ENCODE measurements at regions not wholly inside any gene's neighbourhood (a gene's known extent, or its start where the extent isn't known, plus 50 kb on each side); places are given as distances from the start of the nearest gene placed in this dataset.
"Not testable (repeated sequence)": the region's sequence is repeated elsewhere in the genome, so short reads cannot be mapped to it uniquely, and the experiment has no call there.

DNA sequence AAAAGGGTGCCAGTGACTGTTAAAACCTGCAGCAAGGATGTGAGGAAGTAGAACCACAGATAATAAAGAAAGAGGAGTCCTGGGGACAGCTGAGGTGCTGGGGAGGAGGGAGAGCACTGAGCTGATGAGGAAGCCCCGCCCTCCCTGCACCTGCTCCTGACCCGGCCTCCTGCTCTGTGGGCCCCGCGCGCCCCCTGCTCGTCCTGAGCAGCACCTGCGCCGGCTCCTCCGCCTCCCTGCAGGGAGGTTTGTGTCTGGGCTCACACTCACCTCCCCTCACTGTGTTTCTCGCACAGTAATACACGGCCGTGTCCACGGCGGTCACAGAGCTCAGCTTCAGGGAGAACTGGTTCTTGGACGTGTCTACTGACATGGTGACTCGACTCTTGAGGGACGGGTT, 797.6 kb downstream of the TMEM121 start:
- H3K4me3 Mint-ChIP-seq (ENCODE audit: low read depth); H3K4me1 Mint-ChIP-seq (ENCODE audit: low read depth); H3K9me3 Mint-ChIP-seq; H3K27ac Mint-ChIP-seq; DNase-seq (ENCODE audit: low spot score); intact Hi-C loops (cut with micrococcal nuclease); H3K36me3 Mint-ChIP-seq (ENCODE audit: low read depth): not testable (repeated sequence)
- peaks cover 26% of the 10 kb centered on the region for H3K27me3 Mint-ChIP-seq (ENCODE audit: low read depth)

DNA sequence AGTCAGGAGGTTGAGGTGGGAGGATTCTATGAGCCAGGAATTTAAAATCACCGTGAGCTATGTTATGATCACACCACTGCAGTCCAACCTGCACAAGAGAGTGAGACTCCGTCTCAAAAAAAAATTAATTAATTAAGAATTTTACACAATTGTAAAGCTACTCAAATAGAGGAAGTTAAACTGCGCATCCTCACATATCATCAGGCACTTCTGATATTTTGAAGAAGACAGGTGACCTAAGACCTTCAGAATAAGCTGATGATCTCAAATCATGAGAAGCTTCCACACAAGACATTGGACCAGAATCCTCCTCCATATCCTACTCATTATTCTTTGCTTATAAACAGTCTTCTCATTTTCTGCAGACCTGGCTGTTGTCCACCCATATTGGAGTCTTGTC, 800.9 kb downstream of the TMEM121 start:
- Mint-ChIP-seq H3K27ac (no peak overlapping the region), H3K4me1 (ENCODE audit: low read depth) (no peaks in the 10 kb centered on the region), H3K36me3 (ENCODE audit: low read depth) (no peaks in the 10 kb centered on the region), H3K4me3 (ENCODE audit: low read depth) (no peak overlapping the region), H3K27me3 (ENCODE audit: low read depth) (peaks cover 40% of the 10 kb centered on the region), H3K9me3 (no peaks in the 10 kb centered on the region)
- no peak for DNase-seq (ENCODE audit: low spot score)
- intact Hi-C loops (cut with micrococcal nuclease) = no loop called here

DNA sequence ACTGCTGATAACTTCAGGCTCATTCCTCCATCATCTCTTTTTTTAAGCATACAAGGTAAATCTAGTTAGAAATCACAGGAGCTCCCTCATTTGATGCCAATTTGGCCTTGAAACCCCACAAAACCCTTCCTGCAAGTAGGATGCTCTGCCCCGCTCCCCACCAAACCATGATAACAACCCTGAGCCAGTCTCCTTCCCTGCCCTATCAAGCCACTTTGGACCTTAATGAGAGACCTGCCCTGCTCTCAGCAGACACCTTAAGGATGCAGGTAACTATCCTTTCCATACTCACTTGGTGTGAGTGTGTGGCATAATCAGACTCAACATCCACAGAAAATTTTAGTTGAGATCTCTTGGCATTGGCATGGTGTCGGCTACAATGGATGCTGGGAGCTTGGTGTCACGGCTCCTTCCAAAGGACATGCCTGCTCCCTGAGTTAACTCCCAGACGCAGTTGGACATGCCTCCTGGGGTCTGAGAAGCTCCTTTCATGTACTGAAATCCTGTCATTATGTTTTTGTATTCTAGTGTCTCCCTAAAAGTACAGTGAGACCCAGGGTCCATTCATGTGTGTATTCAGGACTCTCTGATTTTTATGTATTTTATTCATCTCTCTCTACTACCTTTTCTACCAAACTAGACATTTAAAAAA, 801.4 kb downstream of the TMEM121 start:
- intact Hi-C loops (cut with micrococcal nuclease); H3K4me3 Mint-ChIP-seq (ENCODE audit: low read depth); H3K36me3 Mint-ChIP-seq (ENCODE audit: low read depth); H3K4me1 Mint-ChIP-seq (ENCODE audit: low read depth); H3K27ac Mint-ChIP-seq; H3K9me3 Mint-ChIP-seq; DNase-seq (ENCODE audit: low spot score): not testable (repeated sequence)
- H3K27me3 Mint-ChIP-seq (ENCODE audit: low read depth) = peaks cover 39% of the 10 kb centered on the region

DNA sequence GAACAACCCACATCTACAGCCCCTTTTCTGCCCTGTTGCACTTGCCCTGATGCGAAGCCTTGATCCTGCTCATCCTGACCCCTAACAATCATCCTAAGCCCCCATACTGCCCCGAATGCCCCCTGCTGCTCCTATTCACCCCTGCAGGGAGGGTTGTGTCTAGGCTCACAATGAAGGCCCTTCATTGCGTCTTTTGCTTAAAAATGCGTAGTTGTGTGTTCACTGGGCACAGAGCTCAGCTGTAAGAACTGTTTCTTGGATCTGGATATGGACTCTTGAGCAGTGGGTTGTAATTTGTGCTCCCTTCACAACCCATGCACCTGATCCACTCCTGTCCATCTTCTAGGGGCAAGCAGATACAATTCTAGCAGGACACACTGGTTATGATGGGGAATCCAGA, 802.9 kb downstream of the TMEM121 start:
- H3K27ac Mint-ChIP-seq; H3K4me1 Mint-ChIP-seq (ENCODE audit: low read depth); DNase-seq (ENCODE audit: low spot score); H3K36me3 Mint-ChIP-seq (ENCODE audit: low read depth); H3K9me3 Mint-ChIP-seq; H3K4me3 Mint-ChIP-seq (ENCODE audit: low read depth); intact Hi-C loops (cut with micrococcal nuclease): not testable (repeated sequence)
- H3K27me3 Mint-ChIP-seq (ENCODE audit: low read depth) = peaks cover 46% of the 10 kb centered on the region

DNA sequence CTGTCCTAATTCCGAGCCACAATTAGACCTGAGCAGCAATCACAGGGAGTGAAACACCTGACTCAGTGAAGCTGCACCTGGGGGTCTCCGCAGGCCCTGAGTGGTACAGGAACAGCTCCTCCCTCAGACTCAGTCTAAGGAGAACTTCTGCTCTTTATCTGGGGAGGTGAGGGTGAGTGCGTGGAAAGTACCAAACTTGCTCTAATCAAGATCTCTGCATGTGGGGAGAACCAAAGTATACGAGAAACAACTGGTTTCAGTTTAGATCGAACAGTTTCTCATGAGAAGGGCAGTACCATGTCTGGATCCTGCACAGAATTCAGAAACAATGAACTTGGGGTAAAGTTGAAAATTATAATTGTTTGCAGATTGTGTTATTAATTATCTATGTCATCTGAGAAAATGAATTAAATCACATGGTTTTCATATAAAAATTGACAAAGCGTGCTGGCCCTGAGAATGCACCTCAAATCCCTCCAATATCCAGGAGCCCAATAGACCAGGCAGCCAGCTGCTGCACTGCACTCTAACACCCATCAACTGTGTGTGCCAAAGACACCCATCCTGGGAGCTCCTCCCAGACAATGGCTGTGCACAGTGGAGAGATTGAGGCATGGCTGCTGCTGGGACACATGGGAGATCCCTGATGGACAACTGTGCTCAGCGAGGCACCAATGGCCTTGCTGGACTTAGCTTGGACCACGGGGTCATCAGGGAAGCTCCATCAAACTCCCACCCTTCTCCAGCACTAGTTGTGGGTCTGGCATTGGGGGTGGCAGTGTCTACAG, 803.8 kb downstream of the TMEM121 start:
- peaks cover 46% of the 10 kb centered on the region for H3K27me3 Mint-ChIP-seq (ENCODE audit: low read depth)
- H3K4me1 Mint-ChIP-seq (ENCODE audit: low read depth); intact Hi-C loops (cut with micrococcal nuclease); H3K27ac Mint-ChIP-seq; DNase-seq (ENCODE audit: low spot score); H3K9me3 Mint-ChIP-seq; H3K36me3 Mint-ChIP-seq (ENCODE audit: low read depth); H3K4me3 Mint-ChIP-seq (ENCODE audit: low read depth): not testable (repeated sequence)

DNA sequence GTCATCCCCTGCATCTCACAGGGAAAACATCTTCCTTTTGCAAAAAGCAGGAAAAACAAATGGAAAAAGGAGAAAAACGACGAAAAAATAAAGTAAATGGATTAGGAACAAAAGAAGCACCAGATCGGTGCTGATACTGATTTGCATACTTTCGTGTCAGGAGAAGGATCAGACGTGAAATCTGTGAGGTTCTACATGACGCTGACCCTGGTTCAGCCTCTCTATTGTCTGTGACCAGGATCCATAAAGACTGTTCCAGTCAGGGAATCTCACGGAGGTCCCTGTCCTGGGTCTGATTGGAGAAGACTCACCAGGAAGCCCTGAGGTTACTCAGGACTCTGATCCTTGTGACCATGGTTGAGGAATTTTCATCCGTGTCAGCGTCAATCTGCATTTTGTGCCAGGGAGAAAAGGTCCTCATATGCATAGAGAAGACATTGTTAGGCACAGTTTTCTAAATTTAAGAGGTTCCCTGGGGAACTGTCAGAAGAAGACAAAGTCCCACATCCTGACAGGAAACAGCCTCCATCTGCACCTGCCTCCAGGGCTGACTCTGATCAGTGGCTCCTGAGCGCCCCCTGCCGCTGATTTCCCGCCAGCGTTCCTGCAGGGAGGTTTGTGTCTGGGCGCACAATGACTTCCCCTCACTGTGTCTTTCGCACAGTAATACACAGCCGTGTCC, 808.2 kb downstream of the TMEM121 start:
- intact Hi-C loops (cut with micrococcal nuclease); H3K9me3 Mint-ChIP-seq; H3K4me1 Mint-ChIP-seq (ENCODE audit: low read depth); H3K27ac Mint-ChIP-seq; H3K36me3 Mint-ChIP-seq (ENCODE audit: low read depth); H3K4me3 Mint-ChIP-seq (ENCODE audit: low read depth): not testable (repeated sequence)
- DNase-seq (ENCODE audit: low spot score) = peak; percentile 68
- peaks cover 28% of the 10 kb centered on the region for H3K27me3 Mint-ChIP-seq (ENCODE audit: low read depth)

DNA sequence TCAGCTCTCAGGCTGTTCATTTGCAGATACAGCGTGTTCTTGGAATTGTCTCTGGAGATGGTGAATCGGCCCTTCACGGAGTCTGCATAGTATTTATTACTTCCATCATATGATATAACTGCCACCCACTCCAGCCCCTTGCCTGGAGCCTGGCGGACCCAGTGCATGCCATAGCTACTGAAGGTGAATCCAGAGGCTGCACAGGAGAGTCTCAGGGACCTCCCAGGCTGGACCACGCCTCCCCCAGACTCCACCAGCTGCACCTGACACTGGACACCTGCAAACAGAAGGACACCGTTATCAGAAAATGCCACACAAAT, 808.7 kb downstream of the TMEM121 start:
- DNase-seq (ENCODE audit: low spot score); H3K4me1 Mint-ChIP-seq (ENCODE audit: low read depth); H3K27ac Mint-ChIP-seq; H3K36me3 Mint-ChIP-seq (ENCODE audit: low read depth); H3K9me3 Mint-ChIP-seq; intact Hi-C loops (cut with micrococcal nuclease); H3K4me3 Mint-ChIP-seq (ENCODE audit: low read depth): not testable (repeated sequence)
- H3K27me3 Mint-ChIP-seq (ENCODE audit: low read depth) = peaks cover 27% of the 10 kb centered on the region

DNA sequence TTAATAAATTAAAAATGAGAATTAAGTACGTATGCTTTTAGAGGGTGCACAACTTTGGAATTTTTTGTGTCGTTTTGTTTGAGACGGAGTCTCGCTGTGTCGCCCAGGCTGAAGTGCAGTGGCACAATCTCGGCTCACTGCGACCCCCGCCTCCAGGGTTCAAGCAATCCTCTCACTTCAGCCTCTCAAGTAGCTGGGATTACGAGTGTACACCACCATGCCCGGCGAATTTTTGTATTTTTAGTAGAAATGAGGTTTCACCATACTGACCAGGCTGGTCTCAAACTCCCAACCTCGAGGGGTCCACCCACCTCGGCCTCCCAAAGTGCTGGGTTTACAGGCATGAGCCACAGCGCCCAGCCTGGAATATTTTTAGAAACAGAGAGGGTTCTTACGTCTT, 812.4 kb downstream of the TMEM121 start:
- peaks cover 24% of the 10 kb centered on the region for H3K27me3 Mint-ChIP-seq (ENCODE audit: low read depth)
- H3K9me3 Mint-ChIP-seq; H3K27ac Mint-ChIP-seq; H3K4me1 Mint-ChIP-seq (ENCODE audit: low read depth); intact Hi-C loops (cut with micrococcal nuclease); DNase-seq (ENCODE audit: low spot score); H3K36me3 Mint-ChIP-seq (ENCODE audit: low read depth); H3K4me3 Mint-ChIP-seq (ENCODE audit: low read depth): not testable (repeated sequence)

DNA sequence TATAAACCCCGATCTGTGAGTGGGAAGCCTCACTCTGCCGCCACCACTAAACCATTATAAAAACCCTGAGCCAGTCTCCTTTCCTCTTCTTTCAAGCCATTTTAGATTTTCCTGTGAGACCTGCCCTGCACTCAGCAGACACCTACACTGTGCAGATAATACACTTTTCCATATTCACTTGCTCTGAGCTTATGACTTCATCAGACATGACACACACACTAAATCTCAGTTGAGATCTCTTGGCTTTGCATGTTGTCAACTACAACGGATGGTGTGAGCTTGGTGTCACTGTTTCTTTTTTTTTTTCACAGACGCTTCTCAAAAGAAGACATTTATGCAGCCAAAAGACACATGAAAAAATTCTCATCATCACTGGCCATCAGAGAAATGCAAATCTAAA, 814.3 kb downstream of the TMEM121 start:
- H3K4me1 Mint-ChIP-seq (ENCODE audit: low read depth); H3K4me3 Mint-ChIP-seq (ENCODE audit: low read depth); H3K36me3 Mint-ChIP-seq (ENCODE audit: low read depth); intact Hi-C loops (cut with micrococcal nuclease); DNase-seq (ENCODE audit: low spot score); H3K27ac Mint-ChIP-seq; H3K9me3 Mint-ChIP-seq: not testable (repeated sequence)
- H3K27me3 Mint-ChIP-seq (ENCODE audit: low read depth) = peaks cover 24% of the 10 kb centered on the region

DNA sequence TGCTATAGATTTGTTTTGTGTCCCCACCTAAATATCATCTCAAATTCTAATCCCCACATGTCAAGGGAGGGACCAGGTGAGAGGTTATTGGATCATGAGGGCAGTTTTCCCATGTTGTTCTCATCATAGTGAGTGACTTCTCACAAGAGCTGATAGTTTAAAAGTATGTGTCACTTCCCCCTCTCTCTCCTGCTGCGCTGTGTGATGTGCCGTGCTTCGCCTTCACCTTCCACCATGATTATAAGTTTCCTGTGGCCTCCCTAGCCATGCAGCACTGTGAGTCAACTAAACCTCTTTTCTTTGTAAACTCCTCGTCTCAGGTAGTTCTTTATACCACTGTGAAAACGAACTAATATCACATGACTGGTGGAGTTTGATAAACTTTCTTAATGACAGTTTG, 814.8 kb downstream of the TMEM121 start:
- H3K27me3 Mint-ChIP-seq (ENCODE audit: low read depth) = peaks cover 29% of the 10 kb centered on the region
- H3K36me3 Mint-ChIP-seq (ENCODE audit: low read depth); H3K27ac Mint-ChIP-seq; H3K4me3 Mint-ChIP-seq (ENCODE audit: low read depth); H3K4me1 Mint-ChIP-seq (ENCODE audit: low read depth); H3K9me3 Mint-ChIP-seq; intact Hi-C loops (cut with micrococcal nuclease); DNase-seq (ENCODE audit: low spot score): not testable (repeated sequence)

DNA sequence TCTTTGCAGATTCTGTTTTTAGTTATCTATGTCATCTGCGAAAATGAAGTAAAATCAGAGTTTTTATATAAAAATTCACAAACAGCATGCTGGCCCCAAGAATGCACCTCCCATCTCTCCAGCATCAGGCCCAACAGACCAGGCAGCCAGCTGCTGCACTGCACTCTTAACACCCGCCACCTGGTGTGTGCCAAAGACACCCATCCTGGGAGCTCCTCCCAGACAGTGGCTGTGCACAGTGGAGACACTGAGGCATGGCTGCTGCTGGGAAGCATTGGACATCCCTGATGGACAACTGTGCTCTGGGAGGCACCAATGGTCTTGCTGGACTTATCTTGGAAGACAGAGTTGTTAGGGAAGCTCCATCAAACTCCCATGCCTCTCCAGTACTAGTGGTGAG, 817.2 kb downstream of the TMEM121 start:
- H3K36me3 Mint-ChIP-seq (ENCODE audit: low read depth) = no peaks in the 10 kb centered on the region
- peaks cover 4% of the 10 kb centered on the region for H3K4me1 Mint-ChIP-seq (ENCODE audit: low read depth)
- no peak for DNase-seq (ENCODE audit: low spot score)
- no peak overlapping the region for H3K4me3 Mint-ChIP-seq (ENCODE audit: low read depth)
- intact Hi-C loops (cut with micrococcal nuclease) = no loop called here
- H3K27ac Mint-ChIP-seq = no peak overlapping the region
- H3K27me3 Mint-ChIP-seq (ENCODE audit: low read depth) = peaks cover 36% of the 10 kb centered on the region
- H3K9me3 Mint-ChIP-seq = no peaks in the 10 kb centered on the region

DNA sequence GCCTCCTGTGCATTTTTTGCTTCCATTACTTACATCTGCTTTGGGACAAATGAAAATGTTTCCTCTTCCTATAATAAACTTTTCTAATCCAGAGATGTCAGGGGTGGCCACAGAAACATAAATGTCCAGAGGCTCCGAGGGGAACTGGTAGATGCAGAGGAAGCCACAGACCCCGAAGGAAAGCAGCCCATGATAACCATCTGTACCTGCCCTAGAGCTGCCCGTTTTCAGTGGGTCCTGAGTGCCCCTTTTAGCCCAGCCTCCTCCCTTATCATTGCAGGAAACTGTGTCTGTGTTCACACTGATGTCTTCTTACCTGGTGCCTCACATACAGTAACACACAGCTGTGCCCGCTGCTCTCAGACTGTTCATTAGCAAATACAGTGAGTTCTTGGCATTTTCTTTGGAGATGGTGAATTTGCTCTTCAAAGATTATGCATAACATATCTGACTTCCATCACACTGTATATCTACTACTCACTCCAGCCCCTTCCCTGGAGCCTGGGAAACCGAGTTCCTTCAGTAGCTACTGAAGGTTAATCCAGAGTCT, 817.8 kb downstream of the TMEM121 start:
- H3K27me3 Mint-ChIP-seq (ENCODE audit: low read depth) = peaks cover 40% of the 10 kb centered on the region
- H3K36me3 Mint-ChIP-seq (ENCODE audit: low read depth); H3K4me1 Mint-ChIP-seq (ENCODE audit: low read depth); DNase-seq (ENCODE audit: low spot score); intact Hi-C loops (cut with micrococcal nuclease); H3K9me3 Mint-ChIP-seq; H3K27ac Mint-ChIP-seq; H3K4me3 Mint-ChIP-seq (ENCODE audit: low read depth): not testable (repeated sequence)

All from activated T-helper 2 cell treated with anti-CD3 and anti-CD28 coated beads, Interferon-gamma antibody, Interleukin-2, Interleukin-4, amounts not matched to agents 10 μg/mL and 5 μg/mL and 100 μg/mL, durations not matched to agents 14 hours and 24 hours and 36 hours (primary cell).